AG08395 (cell line): ENCODE measurements at regions not wholly inside any gene's neighbourhood (a gene's known extent, or its start where the extent isn't known, plus 50 kb on each side); places are given as distances from the start of the nearest gene placed in this dataset.
"Not testable (repeated sequence)": the region's sequence is repeated elsewhere in the genome, so short reads cannot be mapped to it uniquely, and the experiment has no call there.

Experiments
- DNase-seq: peaks from one replicate; pipeline ENCODE4 v3.0.0; 2012; ENCODE audit warnings: mixed read lengths, low spot score

DNA sequence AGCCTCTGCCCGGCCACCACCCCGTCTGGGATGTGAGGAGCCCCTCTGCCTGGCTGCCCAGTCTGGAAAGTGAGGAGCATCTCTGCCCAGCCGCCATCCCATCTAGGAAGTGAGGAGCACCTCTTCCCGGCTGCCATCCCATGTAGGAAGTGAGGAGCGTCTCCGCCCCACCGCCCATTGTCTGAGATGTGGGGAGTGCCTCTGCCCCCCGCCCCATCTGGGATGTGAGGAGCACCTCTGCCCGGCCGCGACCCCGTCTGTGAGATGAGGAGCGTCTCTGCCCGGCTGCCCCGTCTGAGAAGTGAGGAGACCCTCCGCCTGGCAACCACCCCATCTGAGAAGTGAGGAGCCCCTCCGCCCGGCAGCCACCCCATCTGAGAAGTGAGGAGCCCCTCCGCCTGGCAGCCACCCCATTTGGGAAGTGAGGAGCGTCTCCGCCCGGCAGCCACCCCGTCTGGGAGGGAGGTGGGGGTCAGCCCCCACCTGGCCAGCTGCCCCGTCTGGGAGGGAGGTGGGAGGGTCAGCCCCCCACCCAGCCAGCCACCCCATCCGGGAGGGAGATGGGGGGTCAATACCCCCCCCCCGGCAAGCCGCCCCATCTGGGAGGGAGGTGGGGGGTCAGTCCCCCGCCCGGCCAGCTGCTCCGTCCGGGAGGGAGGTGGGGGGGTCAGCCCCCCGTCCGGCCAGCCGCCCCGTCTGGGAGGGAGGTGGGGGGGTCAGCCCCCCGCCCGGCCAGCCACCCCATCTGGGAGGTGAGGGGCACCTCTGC, 195.8 kb upstream of the SYNCRIP start:
- not testable (repeated sequence) for DNase-seq

DNA sequence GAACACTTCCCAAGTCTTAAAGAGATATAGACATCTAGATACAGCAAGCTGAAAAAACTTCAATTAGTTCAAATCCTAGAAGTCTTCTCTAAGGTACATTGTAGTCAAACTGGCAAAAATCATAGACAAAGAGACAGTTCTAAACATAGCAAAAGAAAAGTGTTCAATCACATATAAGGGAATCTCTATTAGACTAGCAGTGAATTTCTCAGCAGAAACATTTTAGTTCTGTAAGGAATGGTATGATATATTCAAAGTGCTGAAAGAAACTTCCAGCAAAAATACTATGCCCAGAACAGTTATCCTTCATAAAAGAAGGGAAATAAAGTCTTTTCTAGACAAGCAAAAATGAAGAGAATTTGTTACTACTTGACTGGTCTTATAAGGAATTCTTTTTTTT, 186.3 kb upstream of the SYNCRIP start:
- no peak for DNase-seq

DNA sequence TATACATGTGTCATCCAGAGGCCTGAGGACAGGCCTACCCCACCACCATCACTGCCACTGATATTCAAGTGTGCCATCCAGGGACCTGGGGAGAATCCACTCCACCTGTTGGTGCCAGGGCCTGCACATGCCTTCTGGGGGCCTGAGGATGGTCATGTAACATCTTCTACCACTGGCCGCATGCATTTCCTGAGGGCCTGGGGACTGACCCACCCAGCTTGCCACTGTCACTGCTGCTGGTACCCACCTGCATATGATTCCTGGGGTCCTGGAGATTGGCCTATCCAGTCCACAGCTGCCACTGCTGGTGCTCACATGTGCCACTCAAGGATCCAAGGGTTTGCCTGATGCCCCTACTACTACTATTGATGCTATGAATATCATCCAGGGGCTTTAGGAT, 184.3 kb upstream of the SYNCRIP start:
- DNase-seq = no peak

DNA sequence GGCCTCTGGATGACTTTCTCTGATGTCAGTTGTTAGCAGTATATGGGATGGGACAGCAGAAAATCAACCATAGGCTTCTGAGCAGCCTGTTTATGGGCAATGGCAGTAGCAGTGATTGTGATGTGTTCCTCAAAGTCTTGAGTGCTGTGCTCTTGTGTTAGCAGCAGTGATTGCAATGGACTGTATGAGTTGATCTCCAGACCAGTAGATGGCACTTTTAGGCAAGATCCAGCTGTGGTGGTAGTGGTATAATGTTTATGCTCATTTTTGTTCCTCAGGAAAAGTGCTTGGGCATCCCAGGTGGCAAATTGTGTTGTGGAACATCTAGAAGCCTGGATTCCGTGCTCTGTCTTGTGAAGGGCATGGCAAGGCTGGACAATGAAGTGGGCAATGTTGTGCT, 181.6 kb upstream of the SYNCRIP start:
- no peak for DNase-seq

DNA sequence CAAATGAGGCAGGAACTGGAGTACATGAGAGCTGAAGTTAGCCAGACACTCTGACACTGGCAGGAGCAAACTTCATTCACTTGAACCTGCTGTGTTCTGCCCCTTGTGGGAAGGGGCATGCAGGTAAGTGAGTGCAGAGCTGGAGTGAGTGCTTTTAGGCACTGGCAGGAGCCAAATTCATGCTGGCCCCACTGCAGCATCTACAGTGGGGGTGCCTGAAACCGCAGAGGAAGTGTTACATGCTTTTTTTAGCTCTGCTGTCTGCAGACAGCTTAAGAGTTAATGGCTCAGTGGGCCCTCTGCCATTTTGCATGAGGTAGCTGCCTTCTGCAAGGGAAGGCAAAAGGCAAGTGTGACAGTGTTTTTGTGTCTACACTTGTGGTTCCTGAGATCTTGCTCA, 167.9 kb upstream of the SYNCRIP start:
- DNase-seq = no peak

DNA sequence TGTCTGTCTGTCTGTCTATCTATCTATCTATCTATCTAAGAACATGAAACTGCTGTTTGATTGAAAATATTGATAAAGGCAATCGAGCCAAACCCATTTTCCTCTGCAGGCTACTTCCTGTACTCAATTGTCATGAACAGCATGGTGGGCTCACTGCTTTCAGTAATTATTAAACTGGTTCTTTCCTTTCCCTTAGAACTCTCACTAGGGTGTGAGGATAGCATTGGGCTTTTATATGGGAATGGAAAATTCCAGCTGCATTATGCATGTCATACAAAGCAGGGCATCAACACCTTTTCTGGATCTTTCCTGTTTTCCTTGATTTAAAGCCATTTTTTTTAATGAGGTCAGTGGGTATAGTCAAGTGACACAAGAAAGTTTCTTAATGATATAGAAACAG, 161.0 kb upstream of the SYNCRIP start:
- DNase-seq = no peak

DNA sequence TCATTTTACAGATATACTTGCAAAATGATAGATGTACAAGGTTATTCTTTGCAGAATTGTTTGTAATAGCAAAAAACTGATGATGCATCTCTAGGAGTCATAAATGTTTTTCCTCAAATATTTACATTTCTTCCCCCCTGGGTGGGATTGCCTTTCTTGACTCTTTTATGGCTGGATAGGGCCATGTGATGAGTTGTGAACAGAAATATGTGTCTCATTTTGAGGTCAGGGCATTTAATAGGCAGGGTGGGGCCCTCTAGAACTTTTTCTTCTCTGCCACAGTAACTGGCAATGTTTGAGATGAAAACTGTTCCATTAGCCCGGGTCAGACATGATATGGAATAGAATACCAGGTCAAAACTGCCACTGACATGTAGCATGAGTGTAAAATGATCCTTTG, 159.5 kb upstream of the SYNCRIP start:
- DNase-seq = no peak

DNA sequence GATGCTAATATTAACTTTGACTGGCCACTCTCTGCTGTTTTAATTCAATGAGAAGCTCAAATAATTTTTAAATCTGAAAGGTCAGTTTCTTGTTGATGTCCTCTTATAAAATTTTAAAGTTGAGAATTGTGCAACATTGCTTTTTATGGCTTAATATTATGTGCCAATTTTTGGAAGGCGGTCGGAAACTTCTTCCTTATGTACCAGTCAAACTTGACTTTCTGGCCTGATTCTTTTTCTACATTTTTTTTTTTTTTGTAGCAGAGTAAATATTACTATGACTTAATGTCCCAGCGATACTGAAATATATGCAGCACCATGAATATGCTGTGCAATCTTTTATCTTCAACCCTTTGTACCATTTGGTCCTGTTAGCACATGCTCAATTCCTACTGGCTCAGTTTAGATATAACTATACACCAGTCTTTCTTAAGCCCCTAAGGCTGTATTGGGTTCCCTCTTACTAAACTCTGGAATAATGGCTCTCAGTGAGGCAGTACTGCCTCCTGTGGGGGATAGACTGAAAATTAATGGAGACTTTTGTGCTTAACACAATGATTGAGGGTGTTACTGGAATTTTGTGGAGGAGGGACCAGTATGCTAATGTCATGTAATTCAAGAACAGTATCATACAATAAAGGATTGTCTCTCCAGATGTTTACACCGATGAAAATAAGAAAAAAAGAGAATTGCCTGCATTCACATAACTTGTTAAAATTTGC, 156.4 kb upstream of the SYNCRIP start:
- no peak for DNase-seq

DNA sequence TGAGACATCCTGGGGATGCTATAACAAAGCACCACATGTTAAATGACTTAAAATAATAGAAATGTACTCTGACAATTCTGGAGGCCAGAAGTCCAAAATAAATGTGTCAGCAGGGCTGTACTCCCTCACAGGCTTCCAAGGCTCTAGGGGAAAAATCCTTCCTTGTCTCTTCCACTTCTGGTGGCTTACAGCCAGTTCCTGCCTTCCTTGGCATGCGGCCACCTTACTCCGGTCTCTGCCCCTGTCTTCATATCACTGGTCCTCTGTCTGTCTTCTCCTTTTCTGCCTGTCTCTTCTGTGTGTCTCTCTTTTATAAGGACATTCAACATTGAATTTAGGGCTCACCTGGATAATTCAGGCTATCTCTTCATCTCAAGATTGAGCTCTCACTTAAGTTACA, 155.3 kb upstream of the SYNCRIP start:
- no peak for DNase-seq

DNA sequence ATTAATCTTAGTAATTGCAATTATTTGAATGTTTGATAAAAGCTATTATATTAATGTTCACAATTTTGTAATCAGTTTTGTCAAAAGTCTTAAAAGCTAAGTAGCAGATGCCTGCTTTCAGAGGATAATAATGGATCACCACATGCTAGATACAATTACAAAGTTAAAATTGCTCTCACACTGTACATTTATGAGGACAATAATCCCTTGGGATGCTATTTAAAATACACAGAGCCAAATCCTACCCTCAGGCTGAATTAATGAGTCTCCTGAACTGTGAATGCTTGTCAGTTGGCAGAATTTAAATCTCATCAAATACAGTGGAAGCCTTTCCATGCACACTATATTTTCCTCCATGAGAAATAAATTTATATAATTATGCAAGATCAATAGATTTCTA, 153.3 kb upstream of the SYNCRIP start:
- DNase-seq = no peak

DNA sequence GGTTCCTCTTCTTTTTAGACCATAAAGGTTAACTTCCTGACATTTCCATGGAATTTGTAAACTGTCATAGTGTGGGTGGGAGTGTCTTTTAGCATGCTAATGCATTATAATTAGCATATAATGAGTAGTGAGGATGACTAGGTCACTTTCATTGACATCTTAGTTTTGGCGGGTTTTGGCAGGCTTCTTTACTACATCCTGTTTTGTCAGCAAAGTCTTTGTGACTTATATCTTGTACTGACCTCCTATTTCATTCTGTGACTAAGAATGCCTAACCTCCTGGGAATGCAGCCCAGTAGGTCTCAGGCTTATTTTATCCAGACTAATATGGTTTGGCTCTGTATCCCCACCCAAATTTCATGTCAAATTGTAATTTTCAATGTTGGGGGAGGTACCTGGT, 149.6 kb upstream of the SYNCRIP start:
- DNase-seq = no peak

DNA sequence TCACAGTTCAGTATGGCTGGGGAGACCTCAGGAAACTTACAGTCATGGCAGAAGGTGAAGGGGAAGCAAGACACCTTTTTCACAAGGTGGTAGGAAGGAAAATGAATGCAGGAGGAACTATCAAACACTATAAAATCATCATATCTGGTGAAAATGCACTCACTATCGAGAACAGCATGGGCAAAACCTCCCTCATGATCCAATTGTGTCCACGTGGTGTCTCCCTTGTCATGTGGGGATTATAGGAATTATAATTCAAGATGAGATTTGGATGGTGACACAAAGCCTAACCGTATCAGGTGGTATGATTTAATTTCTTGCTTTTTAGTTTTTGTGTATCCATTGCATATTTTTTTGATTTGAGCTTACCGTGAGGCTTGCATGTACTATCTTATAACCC, 133.2 kb upstream of the SYNCRIP start:
- no peak for DNase-seq

DNA sequence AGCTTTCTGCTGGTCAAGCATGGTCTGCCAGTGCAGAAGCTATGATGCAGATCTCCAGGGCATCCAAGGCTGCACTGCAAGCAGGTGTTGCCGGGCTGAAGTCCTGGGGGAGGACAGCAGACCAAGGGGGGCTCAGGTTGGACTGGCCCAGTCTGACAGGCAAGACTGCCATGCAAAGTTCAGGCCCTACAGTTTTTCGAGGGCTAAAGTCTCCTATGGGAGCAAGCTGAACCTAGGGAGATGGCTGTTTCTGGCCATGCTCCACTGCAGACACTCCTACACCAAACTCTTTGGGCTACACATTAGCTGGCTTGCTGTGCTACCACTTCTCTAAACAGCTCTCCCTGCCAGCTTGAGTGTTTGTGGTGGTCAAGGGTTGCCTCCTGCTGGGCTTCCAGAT, 130.0 kb upstream of the SYNCRIP start:
- no peak for DNase-seq

DNA sequence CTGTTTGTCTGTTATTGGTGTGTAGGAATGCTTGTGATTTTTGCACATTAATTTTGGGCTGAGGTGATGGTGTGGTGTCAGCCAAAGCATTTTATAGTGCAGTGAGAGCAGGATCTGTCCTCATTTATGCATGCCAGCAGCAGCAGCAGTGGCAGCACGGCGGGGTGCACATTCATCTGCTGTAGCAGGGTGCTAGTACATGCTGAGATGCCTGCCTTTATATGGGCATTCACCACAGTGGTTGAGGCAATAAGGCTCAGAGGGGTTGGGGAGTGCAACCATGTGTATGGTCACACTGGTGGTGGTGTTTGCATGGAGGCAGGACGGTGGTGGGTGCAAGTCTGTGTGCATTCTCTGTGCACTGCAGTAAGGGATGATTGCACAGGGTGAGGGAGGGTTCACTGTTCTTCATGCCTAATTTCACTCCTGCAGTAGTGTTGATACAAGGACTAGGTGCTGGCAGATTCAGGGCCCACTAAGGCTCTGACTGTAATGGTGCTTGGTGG, 129.3 kb upstream of the SYNCRIP start:
- no peak for DNase-seq

DNA sequence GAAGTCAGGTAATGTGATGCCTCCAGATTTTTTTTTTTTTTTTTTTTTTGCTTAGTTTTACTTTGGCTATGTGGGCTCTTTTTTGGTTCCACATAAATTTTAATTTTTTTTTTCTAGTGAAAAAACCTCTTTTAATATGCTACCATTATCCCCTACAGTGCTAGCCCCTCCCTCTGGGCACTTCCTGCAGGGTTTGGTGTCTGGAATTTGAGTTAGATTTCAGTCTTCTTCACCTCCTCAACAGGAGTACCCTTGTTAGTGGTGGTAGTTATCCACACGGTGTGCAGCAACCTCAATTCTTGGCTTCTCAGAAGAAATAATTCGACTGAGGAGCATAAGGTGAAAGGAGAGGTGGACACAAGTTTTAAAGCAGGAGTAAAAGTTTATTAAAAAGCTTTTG, 128.8 kb upstream of the SYNCRIP start:
- no peak for DNase-seq

DNA sequence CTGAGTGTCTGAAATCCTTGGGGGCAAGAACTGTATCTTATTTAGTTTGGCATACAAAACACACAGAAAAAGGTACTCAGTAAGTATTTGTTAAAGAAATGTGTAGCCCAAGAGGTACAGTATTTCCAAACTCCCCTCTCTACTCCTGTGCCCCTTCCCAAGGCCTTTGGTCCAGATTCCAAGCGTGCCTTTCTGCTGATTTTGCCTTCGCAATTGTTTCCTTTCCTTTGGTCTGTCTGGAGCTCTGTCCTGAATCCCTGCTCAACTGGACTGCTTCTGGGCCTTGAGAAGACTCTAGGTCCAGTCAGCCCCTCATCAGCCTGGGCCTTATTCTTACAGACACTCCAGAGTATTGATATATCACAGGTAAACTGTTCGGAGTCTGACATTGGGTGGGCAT, 122.2 kb upstream of the SYNCRIP start:
- no peak for DNase-seq

DNA sequence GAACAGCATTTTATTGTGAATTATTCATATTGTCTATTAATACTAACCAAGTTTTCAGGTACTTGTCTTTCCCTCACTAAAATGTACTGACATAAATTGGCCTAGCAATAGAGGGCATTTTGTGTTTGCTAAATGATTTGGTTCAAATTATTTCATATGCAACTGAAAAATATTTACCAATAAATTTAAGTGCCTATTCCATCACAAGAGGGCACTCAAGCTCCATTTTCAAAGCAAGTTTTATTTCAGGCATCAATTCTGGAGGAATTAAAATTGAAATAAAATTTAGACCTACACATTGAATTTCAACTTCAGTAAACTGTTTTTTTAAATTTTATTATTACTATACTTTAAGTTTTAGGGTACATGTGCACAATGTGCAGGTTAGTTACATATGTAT, 114.3 kb upstream of the SYNCRIP start:
- DNase-seq = peak; percentile 15

DNA sequence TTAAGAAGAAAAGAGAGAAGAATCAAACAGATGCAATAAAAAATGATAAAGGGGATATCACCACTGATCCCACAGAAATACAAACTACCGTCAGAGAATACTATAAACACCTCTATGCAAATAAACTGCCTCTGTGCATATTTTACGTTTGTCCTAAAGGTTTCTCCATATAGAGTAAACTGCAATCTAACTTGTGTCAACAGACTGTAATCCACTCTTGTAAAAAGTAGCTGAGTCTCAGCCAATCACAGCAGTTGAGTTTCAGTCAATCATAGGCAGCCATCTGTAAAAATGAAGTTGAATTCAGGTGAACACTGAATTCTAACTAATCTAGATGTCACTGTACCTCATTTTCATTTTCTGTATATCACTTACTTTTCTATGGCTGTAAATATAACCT, 112.2 kb upstream of the SYNCRIP start:
- DNase-seq = no peak

DNA sequence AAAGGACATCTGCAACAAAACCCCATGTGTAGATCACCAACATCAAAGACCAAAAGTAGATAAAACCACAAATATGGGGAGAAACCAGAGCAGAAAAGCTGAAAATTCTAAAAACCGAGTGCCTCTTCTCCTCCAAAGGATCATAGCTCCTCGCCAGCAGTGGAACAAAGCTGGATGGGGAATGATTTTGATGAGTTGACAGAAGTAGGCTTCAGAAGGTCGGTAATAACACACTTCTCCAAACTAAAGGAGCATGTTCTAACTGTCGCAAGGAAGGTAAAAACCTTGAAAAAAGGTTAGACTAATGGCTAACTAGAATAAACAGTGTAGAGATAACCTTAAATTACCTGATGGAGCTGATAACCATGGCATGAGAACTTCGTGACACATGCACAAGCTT, 109.9 kb upstream of the SYNCRIP start:
- DNase-seq = no peak

DNA sequence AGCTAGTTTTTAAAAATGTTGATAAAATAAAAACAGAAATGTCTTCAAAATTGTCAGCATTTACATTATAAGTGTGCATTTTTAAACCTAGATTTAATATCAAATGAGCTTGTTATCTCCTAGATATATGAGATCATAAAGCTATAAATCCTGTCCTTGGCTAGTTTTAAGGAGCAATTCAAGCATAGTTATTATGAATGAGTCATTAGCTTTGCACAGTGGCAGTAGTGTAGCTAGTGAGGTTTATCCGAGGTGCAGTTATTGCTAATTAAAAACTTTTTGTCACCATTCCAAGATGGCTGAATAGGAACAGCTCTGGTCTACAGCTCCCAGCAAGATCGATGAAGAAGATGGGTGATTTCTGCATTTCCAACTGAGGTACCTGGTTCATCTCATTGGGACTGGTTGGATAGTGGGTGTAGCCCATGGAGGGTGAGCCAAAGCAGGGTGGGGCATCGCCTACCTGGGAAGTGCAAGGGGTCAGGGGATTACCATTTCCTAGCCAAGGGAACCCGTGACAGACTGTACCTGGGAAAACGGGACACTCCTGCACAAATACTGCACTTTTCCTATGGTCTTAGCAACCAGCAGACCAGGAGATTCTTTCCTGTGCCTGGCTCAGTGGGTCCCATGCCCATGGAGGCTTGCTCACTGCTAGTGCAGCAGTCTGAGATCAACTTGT, 108.8 kb upstream of the SYNCRIP start:
- DNase-seq = no peak

DNA sequence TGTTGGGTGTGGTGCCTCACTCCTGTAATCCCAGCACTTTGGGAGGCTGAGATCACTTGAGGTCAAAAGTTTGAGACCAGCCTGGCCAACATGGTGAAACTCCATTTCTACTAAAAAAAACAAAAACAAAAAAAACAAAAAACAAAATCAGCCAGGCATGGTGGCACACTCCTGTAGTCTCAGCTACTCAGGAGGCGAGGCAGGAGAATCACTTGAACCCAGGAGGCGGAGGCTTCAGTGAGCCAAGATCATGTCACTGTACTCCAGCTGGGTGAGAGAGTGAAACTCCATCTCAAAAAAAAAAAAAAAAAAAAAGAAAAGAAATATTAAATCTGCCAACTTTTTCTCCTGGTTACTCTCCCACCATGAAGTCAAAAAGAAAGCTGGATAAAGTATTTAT, 107.5 kb upstream of the SYNCRIP start:
- DNase-seq = not testable (repeated sequence)

DNA sequence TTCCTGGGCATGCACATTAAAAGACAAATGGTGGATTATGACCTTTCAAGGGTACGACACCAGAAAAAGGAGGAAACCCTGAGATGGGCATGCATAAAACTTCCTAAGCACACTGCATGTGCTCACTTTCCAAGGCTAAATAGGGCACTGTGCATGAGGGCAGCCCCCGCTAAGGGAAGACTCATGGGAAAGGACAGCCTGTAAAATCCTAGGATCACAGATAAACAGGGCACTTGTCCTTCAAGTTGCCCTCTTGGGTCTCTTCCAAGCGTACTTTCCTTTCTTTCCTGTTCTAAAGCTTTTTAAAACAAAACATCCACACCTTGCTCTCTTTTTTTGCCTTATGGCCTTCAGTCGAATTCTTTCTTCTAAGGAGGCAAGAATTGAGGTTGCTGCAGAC, 106.5 kb upstream of the SYNCRIP start:
- DNase-seq = no peak

DNA sequence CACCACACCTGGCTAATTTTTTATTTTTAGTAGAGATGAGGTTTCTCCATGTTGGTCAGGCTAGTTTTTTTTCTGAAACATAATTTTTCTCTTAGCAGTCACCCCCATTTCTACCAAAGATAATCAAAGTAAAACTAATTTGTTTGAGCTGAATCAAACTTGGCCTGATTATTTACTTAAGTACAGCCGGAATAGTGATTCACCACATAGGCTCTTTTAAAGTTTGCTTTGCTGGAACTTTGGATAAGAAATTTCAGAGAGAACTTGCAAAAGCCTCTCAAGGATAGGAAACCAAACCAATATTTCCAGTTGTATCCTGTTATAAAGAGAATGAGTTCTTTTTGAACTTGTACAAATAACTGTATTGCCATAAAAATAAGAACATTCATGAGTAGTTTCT, 105.0 kb upstream of the SYNCRIP start:
- no peak for DNase-seq
